HL-60 (cell line): ENCODE measurements at regions not wholly inside any gene's neighbourhood (a gene's known extent, or its start where the extent isn't known, plus 50 kb on each side); places are given as distances from the start of the nearest gene placed in this dataset.

Experiments
- TF ChIP-seq, protein P1 (sequence below): IDR thresholded peaks from one replicate; pipeline ENCODE4 v1.5.1; 2011; ENCODE audit warnings: low read length, control low read depth, inconsistent platforms; ENCODE audit not compliant: insufficient read depth
- TF ChIP-seq, protein P2 (sequence below): IDR thresholded peaks from 2 replicates; pipeline ENCODE4 v1.6.1; 2012; ENCODE audit warnings: low read depth; ENCODE audit not compliant: insufficient replicate concordance

DNA sequence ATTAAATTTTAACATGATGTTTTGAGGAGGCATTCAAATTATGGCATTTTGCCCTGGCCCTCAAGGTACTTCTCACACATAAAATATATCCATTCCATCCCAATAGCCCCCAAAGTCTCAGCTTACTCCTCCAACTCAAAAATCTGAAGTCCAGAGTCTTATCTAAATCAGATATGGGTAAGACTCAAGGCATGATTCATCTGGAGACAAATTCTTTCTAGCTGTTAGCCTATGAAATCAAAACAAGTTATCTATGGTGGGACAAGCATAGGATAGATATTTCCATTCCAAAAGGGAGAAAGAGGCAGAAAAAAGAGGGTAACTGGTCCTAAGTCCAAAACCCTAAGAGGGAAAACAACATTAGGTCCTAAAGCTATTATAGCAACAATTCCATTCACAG is 408.4 kb downstream of the ZNF608 start:
- TF ChIP-seq, protein P1, sequence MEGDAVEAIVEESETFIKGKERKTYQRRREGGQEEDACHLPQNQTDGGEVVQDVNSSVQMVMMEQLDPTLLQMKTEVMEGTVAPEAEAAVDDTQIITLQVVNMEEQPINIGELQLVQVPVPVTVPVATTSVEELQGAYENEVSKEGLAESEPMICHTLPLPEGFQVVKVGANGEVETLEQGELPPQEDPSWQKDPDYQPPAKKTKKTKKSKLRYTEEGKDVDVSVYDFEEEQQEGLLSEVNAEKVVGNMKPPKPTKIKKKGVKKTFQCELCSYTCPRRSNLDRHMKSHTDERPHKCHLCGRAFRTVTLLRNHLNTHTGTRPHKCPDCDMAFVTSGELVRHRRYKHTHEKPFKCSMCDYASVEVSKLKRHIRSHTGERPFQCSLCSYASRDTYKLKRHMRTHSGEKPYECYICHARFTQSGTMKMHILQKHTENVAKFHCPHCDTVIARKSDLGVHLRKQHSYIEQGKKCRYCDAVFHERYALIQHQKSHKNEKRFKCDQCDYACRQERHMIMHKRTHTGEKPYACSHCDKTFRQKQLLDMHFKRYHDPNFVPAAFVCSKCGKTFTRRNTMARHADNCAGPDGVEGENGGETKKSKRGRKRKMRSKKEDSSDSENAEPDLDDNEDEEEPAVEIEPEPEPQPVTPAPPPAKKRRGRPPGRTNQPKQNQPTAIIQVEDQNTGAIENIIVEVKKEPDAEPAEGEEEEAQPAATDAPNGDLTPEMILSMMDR = no peak
- TF ChIP-seq, protein P2, sequence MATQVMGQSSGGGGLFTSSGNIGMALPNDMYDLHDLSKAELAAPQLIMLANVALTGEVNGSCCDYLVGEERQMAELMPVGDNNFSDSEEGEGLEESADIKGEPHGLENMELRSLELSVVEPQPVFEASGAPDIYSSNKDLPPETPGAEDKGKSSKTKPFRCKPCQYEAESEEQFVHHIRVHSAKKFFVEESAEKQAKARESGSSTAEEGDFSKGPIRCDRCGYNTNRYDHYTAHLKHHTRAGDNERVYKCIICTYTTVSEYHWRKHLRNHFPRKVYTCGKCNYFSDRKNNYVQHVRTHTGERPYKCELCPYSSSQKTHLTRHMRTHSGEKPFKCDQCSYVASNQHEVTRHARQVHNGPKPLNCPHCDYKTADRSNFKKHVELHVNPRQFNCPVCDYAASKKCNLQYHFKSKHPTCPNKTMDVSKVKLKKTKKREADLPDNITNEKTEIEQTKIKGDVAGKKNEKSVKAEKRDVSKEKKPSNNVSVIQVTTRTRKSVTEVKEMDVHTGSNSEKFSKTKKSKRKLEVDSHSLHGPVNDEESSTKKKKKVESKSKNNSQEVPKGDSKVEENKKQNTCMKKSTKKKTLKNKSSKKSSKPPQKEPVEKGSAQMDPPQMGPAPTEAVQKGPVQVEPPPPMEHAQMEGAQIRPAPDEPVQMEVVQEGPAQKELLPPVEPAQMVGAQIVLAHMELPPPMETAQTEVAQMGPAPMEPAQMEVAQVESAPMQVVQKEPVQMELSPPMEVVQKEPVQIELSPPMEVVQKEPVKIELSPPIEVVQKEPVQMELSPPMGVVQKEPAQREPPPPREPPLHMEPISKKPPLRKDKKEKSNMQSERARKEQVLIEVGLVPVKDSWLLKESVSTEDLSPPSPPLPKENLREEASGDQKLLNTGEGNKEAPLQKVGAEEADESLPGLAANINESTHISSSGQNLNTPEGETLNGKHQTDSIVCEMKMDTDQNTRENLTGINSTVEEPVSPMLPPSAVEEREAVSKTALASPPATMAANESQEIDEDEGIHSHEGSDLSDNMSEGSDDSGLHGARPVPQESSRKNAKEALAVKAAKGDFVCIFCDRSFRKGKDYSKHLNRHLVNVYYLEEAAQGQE = no peak
